ENCODE measurements at regions not wholly inside any gene's neighbourhood (a gene's known extent, or its start where the extent isn't known, plus 50 kb on each side); places are given as distances from the start of the nearest gene placed in this dataset.

DNA sequence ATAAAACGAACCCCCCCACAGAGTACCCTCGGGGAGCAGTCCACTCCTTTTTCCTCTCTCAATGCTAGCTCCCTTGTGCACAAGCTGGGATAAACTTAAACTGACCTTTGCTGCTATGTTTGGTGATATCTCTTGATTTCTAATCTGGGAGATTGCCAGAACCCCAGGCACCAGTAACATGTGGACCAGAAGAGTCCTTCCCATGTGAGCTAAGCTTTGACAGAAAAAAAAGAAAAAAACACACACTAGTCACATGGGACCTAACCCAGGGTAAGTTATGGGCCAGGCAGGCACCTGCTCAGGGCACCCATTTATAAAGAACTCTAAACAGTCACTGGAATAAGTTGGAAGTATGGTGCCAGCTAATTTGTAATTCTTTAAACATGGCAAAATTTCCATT lies 242.6 kb downstream of the EN1 start:
- Histone ChIP-seq H3K36me3 (ENCODE audit: control insufficient read depth in 2 of 2, insufficient read depth in 2 of 2, low read length in 1 of 2) (no peaks in the 10 kb centered on the region), H4K20me1 (ENCODE audit: control insufficient read depth, insufficient read depth) (no peaks in the 10 kb centered on the region), H3K27ac (ENCODE audit: control insufficient read depth, insufficient read depth) (no peak overlapping the region), H3K9me3 (replicated peaks; ENCODE audit: control insufficient read depth, insufficient read depth, low read length) (no peaks in the 10 kb centered on the region), H3K27me3 (replicated peaks in 1 of 2; ENCODE audit: control insufficient read depth in 2 of 2, insufficient read depth in 2 of 2, low read length in 1 of 2) (no peaks in the 10 kb centered on the region), H3K79me2 (ENCODE audit: control insufficient read depth, insufficient read depth, low read length) (no peaks in the 10 kb centered on the region), H3K4me2 (ENCODE audit: control insufficient read depth, insufficient read depth) (no peak overlapping the region), H2AFZ (ENCODE audit: control insufficient read depth, low read depth, low read length) (no peak overlapping the region), H3K4me1 (ENCODE audit: control insufficient read depth, insufficient read depth, low read length) (no peaks in the 10 kb centered on the region), H3K9ac (ENCODE audit: control insufficient read depth, insufficient read depth, low read length) (no peak overlapping the region), H3K4me3 (no peak overlapping the region)
- ChIA-PET POLR2A (no interaction called here), SMC1A (ENCODE audit: uncharacterized antibody, unreplicated experiment) (no interaction called here), CTCF (no interaction called here), RAD21 (ENCODE audit: unreplicated experiment) (no interaction called here)
- no peak for ATAC-seq
- intact Hi-C loops (cut with micrococcal nuclease; ENCODE audit: unreplicated experiment) (no loop called here), in situ Hi-C loops (cut with MboI) (no loop called here)
- no peak for FAIRE-seq
- WGBS (ENCODE audit: insufficient coverage, insufficient replicate concordance, low lambda C conversion rate, missing lambda C conversion rate) = 0% methylated on average over 2 of the region's 2 CpGs
- DNase-seq (ENCODE audit: low read depth, low spot score) = no peak
- no TSS peak for BruUV-seq (replicated peaks)
- TF ChIP-seq, protein P1, sequence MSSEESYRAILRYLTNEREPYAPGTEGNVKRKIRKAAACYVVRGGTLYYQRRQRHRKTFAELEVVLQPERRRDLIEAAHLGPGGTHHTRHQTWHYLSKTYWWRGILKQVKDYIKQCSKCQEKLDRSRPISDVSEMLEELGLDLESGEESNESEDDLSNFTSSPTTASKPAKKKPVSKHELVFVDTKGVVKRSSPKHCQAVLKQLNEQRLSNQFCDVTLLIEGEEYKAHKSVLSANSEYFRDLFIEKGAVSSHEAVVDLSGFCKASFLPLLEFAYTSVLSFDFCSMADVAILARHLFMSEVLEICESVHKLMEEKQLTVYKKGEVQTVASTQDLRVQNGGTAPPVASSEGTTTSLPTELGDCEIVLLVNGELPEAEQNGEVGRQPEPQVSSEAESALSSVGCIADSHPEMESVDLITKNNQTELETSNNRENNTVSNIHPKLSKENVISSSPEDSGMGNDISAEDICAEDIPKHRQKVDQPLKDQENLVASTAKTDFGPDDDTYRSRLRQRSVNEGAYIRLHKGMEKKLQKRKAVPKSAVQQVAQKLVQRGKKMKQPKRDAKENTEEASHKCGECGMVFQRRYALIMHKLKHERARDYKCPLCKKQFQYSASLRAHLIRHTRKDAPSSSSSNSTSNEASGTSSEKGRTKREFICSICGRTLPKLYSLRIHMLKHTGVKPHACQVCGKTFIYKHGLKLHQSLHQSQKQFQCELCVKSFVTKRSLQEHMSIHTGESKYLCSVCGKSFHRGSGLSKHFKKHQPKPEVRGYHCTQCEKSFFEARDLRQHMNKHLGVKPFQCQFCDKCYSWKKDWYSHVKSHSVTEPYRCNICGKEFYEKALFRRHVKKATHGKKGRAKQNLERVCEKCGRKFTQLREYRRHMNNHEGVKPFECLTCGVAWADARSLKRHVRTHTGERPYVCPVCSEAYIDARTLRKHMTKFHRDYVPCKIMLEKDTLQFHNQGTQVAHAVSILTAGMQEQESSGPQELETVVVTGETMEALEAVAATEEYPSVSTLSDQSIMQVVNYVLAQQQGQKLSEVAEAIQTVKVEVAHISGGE (CRISPR knock-in tag; IDR thresholded peaks at IDR 0.05) = no peak
- no peak for TF ChIP-seq LARP7 (IDR thresholded peaks at IDR 0.05)
- TF ChIP-seq IKZF2 (IDR thresholded peaks at IDR 0.05) = no peak
- TF ChIP-seq, protein P2, sequence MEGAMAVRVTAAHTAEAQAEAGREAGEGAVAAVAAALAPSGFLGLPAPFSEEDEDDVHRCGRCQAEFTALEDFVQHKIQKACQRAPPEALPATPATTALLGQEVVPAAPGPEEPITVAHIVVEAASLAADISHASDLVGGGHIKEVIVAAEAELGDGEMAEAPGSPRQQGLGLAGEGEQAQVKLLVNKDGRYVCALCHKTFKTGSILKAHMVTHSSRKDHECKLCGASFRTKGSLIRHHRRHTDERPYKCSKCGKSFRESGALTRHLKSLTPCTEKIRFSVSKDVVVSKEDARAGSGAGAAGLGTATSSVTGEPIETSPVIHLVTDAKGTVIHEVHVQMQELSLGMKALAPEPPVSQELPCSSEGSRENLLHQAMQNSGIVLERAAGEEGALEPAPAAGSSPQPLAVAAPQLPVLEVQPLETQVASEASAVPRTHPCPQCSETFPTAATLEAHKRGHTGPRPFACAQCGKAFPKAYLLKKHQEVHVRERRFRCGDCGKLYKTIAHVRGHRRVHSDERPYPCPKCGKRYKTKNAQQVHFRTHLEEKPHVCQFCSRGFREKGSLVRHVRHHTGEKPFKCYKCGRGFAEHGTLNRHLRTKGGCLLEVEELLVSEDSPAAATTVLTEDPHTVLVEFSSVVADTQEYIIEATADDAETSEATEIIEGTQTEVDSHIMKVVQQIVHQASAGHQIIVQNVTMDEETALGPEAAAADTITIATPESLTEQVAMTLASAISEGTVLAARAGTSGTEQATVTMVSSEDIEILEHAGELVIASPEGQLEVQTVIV (IDR thresholded peaks at IDR 0.05; ENCODE audit: borderline replicate concordance, partially characterized antibody) = no peak
- TF ChIP-seq NFXL1 (IDR thresholded peaks at IDR 0.05; ENCODE audit: borderline replicate concordance) = no peak
- TF ChIP-seq NR2C2 (IDR thresholded peaks at IDR 0.05; ENCODE audit: borderline replicate concordance, control insufficient read depth, insufficient read length, low read depth) = no peak
- no peak for TF ChIP-seq EGR1 (IDR thresholded peaks at IDR 0.05; ENCODE audit: borderline replicate concordance in 1 of 2, low read depth in 2 of 2, low read length in 2 of 2)
- no peak for TF ChIP-seq CBX5 (IDR thresholded peaks at IDR 0.05; ENCODE audit: low read depth)
- TF ChIP-seq ZNF207 (IDR thresholded peaks at IDR 0.05; ENCODE audit: borderline replicate concordance) = no peak
- TF ChIP-seq MEF2A (IDR thresholded peaks at IDR 0.05; ENCODE audit: insufficient read depth, low read depth, low read length) = no peak
- TF ChIP-seq, protein P3, sequence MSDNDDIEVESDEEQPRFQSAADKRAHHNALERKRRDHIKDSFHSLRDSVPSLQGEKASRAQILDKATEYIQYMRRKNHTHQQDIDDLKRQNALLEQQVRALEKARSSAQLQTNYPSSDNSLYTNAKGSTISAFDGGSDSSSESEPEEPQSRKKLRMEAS (IDR thresholded peaks at IDR 0.05; ENCODE audit: low read depth, low read length) = no peak
- no peak for TF ChIP-seq ZNF217 (IDR thresholded peaks at IDR 0.05)
- TF ChIP-seq GABPA (IDR thresholded peaks at IDR 0.05; ENCODE audit: low read depth) = no peak
- TF ChIP-seq, protein P4, sequence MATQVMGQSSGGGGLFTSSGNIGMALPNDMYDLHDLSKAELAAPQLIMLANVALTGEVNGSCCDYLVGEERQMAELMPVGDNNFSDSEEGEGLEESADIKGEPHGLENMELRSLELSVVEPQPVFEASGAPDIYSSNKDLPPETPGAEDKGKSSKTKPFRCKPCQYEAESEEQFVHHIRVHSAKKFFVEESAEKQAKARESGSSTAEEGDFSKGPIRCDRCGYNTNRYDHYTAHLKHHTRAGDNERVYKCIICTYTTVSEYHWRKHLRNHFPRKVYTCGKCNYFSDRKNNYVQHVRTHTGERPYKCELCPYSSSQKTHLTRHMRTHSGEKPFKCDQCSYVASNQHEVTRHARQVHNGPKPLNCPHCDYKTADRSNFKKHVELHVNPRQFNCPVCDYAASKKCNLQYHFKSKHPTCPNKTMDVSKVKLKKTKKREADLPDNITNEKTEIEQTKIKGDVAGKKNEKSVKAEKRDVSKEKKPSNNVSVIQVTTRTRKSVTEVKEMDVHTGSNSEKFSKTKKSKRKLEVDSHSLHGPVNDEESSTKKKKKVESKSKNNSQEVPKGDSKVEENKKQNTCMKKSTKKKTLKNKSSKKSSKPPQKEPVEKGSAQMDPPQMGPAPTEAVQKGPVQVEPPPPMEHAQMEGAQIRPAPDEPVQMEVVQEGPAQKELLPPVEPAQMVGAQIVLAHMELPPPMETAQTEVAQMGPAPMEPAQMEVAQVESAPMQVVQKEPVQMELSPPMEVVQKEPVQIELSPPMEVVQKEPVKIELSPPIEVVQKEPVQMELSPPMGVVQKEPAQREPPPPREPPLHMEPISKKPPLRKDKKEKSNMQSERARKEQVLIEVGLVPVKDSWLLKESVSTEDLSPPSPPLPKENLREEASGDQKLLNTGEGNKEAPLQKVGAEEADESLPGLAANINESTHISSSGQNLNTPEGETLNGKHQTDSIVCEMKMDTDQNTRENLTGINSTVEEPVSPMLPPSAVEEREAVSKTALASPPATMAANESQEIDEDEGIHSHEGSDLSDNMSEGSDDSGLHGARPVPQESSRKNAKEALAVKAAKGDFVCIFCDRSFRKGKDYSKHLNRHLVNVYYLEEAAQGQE (IDR thresholded peaks at IDR 0.05; ENCODE audit: low read depth, low read length) = no peak
- no peak for TF ChIP-seq NR2C1 (IDR thresholded peaks at IDR 0.05)
- TF ChIP-seq BMI1 (IDR thresholded peaks at IDR 0.05; ENCODE audit: borderline replicate concordance) = no peak
- no peak for TF ChIP-seq SMAD1 (IDR thresholded peaks at IDR 0.05; ENCODE audit: low read depth, partially characterized antibody)

Data from GM12878 (cell line).